Heart left ventricle (tissue), 13 donors: ENCODE measurements at regions not wholly inside any gene's neighbourhood (a gene's known extent, or its start where the extent isn't known, plus 50 kb on each side); places are given as distances from the start of the nearest gene placed in this dataset.

Source experiments
- POLR2A ChIP-seq, 2 donors: fragments of 450-650 bp; IDR thresholded peaks; one replicate each; pipeline ENCODE4 v1.6.1; 2017; ENCODE audit warnings: antibody characterized with exemption in 2 of 2, mild to moderate bottlenecking in 2 of 2, moderate library complexity in 2 of 2
- TF ChIP-seq, protein P1 (sequence below), 12 donors: fragments of 200-600 bp; sonication (generic) in 4 of 12; IDR thresholded peaks; one replicate each; pipeline versions ENCODE4 v1.5.0 to v1.8.0; 2018 to 2022; ENCODE audit warnings: antibody characterized with exemption in 12 of 12, mild to moderate bottlenecking in 5 of 12
- donor health status: ischemic (EF 13 %, LVEDD 7.1; RV severe dilation, severe dysfunction).
- donor health status: DM: no; HTN: yes; CAD: no.
- donor health status: DM: no; HTN: no; CAD: no.
- donor health status: ischemic (EF 25% LVEDD 6.9; RV normal size, moderate dysfunction).
- donor health status: ischemic (EF 25% LVEDD 5.7; RV mildly dilated, moderate dysfunction).
- donor health status: ischemic (EF 35%, LVEDD 5.7; RV mildly dilated, moderate dysfunction).
- donor health status: nonischemic (EF 11% LVEDD 7.7; RV severe dilation, severe dysfunction).
- donor health status: DM: yes; HTN: yes; CAD: no.
- donor health status: PGD.
- donor health status: ischemic (EF 29% LVEDD 5.4; RV normal size, mild dysfunction).
- donor health status: nonischemic (EF 23%, LVEDD 6.1; RV moderate dilation, normal function).

DNA sequence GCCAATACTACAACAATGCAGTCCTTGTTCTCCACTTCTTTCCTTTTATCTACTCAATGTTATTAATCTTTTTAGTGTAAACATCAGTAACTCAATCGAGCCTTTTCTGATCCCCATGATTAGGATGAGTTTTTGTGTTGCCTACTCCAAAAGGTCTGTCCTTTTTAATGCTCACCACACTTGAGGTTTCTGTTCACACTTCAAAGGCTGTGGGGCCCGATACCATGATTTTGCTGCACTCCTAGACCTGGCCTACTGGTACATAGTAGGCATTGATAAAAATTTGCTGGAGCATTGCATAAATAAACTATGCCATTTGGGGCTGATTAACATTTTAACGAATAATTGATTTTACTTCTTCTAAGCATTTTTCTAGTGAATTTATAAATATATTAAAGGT lies 125.4 kb upstream of the KLF12 start:
- TF ChIP-seq, protein P1, sequence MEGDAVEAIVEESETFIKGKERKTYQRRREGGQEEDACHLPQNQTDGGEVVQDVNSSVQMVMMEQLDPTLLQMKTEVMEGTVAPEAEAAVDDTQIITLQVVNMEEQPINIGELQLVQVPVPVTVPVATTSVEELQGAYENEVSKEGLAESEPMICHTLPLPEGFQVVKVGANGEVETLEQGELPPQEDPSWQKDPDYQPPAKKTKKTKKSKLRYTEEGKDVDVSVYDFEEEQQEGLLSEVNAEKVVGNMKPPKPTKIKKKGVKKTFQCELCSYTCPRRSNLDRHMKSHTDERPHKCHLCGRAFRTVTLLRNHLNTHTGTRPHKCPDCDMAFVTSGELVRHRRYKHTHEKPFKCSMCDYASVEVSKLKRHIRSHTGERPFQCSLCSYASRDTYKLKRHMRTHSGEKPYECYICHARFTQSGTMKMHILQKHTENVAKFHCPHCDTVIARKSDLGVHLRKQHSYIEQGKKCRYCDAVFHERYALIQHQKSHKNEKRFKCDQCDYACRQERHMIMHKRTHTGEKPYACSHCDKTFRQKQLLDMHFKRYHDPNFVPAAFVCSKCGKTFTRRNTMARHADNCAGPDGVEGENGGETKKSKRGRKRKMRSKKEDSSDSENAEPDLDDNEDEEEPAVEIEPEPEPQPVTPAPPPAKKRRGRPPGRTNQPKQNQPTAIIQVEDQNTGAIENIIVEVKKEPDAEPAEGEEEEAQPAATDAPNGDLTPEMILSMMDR (IDR thresholded peaks at IDR 0.05): no peak
- TF ChIP-seq POLR2A (IDR thresholded peaks at IDR 0.05): no peak
